NCI-H2081 treated with DMSO at 0.1 percent for 48 hours (cell line): ENCODE measurements at regions not wholly inside any gene's neighbourhood (a gene's known extent, or its start where the extent isn't known, plus 50 kb on each side); places are given as distances from the start of the nearest gene placed in this dataset.
"Not testable (repeated sequence)": the region's sequence is repeated elsewhere in the genome, so short reads cannot be mapped to it uniquely, and the experiment has no call there.

Experiments
- DNase-seq: peaks from one replicate; lab custom pipeline; 2025; lab: John Stamatoyannopoulos, UW

DNA sequence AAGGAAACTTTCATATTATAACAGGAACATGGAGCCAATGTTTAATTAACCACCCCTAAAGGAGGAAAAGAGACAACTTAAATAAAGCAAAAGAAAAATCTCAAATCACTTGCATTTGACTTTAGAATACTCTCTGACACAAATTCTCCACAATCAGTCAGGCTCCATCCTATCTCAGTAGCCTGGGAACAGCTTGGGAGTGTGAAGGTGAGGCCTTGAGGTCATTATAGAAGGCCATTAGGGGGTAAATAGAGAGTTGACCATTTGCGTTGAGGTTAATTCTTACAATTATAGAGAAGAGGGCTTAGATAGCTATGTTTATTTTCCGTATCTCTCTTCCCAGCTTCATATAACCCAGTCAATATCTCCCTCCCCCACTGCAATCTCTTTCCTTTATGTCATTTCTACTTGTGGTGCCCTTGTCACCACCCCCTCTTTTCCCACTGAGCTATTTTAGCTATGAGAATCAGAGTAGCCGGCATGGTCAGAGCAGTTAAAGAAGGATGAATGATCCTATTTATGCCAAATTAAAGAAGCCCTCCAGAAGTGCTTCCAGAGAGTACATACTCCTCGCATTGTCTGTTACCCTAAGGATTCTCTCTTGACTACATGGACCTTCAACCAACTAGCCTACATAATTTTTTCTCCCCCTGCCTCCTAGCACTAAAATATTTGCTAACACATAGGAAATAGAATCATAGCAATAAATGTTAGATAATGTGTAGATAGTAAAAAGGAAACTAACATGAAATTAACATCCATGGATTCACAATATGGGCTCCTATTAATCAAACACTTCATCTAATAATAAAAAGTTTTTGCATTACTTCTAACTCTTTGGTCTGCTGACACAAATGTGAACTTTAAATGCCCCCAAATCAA lies 135.2 kb upstream of the KRR1 start:
- DNase-seq: no peak

DNA sequence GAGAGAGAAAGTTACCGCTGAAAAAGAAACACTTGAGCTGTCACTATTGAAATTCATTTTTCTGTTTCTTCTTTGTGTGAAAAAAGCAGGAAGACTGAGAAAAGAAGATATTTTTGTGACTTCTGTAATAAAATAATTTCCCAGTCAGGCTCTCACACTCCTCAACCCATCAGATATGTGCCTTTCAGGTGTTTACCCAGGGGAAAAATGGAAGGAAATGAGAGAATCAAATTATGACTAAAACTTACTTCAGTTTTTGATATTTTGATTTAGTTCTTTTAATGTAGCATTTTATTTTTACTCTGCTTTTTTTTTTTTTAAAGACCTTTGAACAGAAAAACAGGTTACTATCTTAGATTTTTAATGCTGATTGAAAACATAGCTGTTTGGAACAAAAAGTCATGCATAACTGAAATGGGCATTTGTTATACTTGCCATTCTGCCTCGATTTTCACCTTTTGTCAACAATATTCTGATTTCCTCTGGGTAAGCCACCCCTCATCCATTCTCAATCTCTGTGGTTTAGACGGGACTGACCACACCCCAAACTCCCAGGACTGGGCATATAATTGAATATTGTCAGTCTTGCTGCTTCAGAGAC lies 133.2 kb upstream of the KRR1 start:
- DNase-seq: no peak

DNA sequence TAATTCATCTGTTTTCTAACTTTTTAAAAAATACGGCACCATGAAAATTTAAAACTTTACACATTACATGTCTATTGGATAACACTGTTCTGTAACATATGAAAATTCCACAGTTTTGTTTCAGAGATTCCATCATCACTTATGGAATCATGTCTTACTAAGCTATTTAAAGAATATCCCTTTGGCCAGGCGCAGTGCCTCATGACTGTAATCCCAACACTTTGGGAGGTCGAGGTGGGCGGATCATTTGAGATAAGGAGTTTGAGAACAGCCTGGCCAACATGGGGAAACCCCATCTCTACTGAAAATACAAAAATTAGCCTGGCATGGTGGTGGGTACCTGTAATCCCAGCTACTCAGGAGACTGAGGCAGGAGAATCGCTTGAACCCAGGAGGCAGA lies 131.7 kb upstream of the KRR1 start:
- DNase-seq: not testable (repeated sequence)

DNA sequence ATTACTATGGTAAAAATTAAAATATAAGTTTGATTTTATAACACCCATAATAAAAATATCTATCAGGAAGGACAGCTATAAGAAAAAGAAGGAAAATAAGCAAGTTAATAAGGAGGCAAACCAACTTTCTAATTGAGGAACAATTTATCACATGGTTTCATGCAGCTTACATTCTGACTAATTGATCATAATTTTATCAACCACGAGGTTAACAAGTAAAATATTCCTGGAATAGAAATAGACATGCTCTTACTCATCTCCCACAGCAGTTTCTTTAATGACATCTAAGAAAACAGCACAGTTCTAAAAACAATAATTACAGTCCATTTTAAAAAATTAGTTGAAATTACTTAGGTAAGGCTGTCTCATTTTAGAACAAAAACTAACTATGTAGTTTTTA lies 130.8 kb upstream of the KRR1 start:
- no peak for DNase-seq

DNA sequence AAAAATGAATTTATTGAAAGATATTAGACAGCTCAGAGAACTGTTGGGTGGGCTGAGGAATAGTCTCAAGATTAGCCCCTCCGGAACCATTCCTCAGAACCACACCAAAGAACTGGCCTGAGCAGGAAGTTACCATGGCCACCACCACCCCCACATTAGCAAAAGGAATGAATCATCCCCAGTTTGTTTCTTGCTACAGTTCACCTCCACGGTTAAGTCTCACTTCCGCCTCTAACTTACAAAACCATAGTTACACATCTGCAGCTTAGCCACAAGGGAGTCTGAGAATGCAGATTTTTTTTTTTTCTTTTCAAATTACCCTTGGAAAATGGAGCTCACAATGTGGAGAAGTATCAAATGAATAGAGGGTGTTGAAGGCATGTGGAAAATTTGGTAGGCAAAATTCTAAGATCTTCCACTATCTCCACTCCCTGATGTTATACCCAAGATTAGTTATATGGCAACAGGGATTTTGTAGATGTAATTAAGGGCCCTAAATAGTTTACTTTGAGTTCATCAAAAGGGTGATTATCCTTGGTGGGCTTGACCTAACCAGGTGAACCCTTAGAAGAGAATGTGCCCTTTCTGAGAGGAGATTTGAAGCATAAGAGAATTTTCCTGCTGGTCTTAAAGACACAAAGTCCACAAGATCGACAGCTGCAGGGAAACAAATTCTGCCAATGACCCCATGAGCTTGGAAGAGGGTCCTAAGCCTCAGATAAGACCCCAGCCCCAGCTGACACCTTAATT lies 129.8 kb upstream of the KRR1 start:
- DNase-seq: no peak

DNA sequence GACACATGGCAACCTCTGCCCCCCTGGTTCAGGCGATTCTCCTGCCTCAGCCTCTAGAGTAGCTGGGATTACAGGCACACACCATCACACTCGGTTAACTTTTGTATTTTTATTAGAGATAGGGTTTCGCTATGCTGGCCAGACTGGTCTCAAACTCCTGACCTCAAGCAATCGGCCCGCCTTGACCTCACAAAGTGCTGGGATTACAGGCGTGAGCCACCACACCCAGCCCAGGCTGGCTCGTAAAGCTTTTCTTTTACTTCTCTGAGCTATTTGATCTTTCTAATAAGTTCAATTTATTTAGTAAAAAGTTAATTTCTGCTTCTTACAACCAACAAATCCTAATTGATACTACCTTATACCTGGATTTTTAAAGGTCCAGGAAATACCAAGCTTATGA lies 127.4 kb upstream of the KRR1 start:
- DNase-seq: no peak

DNA sequence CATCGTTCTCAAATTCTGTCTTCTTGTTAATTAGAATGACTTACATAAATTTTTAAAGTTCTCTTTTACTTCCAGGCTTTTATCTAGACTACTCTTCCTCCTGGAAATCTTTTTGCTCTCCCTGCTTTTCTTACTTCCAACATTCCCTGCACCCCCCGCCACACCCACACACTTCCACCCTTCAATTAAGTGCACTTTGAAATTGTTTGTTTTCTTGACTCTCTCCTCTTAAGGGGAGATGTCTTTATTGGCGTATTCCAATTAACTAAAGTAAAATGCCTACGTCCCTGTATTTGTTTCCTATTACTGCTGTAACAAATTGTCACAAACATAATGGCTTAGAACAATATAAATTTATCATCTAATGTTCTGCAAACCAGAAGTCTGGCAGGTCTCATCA lies 125.2 kb upstream of the KRR1 start:
- DNase-seq: no peak

DNA sequence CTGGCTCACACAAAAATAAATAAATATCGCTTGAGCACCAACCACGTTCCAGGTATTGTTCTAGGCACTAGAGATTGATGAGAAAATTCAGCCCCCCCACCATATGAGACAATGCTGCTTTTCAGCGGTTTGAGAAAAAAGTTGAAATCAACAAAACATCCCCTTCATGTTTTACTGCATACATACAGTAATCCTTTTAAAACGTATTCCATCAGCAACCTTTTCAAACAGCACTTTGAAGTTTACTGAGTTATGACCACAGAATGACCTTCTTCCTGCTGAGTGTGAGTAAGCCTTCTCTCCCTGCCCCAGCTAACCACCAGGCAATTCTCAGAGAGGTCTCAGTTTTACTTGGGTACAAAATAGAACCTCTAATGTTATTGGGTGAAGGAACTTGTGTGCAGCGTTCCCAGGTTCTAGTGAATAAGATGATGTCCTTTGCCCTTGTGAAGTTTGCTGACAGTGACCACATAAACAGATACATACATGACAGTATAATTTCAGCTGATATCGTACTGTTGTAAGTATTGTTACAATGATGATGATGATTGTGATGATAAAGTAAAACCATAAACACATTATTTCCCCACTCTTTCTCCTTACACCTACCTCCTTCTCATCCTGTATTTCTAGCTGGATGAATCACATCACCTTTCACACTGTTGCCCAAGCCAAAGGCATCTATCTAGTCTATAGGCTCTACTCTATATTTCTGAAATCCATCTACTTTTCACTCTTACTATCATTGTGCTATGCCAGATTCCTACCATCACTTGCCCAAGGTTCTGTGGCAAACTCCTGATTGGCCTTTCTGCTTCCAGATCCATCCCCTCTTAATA lies 124.4 kb upstream of the KRR1 start:
- no peak for DNase-seq

DNA sequence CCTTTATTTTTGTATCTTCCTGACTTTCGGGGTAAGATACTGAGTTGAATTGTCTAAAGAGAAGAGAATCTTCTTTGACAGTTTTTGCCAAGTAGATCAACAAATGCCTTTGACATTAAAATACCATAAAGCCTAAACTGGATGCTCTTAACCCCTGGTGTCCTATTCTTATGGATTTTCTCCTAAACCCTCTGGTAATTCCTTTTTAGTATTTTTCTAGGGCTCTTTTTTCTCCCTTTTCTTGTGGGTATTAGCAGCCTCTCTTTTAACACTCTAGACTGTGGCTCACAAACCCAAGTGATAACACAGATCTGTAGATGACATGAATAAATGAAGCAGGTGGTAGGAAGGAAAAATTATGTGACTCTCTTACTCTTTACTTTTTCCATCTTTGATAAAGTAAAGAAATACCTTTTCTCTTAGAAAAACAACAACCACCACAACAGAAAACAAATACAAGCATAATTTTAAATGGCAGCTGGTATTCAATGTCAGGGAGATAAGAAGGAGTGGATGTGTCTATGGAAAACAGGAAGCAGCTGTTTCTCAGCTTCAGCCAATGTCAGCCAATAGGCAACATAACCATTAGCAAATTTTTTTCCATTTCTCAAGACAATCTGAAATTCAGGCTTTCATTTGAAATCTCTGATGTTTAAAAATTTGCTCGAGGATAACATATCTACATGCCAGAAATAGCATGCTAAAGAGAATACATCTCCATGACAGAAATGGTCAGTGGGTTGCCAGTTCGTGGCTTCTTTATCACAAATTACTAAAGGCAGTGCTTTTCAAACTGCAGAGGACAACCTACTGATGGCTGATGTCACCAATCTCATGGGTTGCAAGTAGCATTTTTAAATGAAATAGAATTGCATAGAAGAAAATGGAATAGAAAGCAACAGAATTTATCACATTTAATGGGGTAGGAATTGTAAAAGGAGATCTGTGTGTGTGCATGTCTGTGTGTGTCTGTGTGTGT lies 123.1 kb upstream of the KRR1 start:
- DNase-seq: no peak

DNA sequence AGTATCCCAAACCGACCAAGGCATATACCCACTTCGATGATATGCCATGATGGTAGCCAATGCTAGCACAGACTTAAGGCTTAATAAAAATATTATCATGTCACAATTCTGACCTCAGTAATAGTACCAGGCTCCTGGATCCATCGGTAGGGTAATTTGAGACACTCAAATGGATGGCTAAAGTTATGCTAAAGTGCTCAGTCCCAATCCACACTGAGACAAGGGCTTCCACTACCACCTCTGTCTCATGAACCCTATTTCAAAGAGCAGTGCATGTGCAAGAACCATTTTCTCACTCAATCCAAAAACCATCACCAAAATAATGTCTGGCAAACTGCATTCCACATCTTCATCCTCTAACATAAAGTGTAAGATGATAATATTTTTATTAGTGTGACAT lies 122.4 kb upstream of the KRR1 start:
- no peak for DNase-seq

DNA sequence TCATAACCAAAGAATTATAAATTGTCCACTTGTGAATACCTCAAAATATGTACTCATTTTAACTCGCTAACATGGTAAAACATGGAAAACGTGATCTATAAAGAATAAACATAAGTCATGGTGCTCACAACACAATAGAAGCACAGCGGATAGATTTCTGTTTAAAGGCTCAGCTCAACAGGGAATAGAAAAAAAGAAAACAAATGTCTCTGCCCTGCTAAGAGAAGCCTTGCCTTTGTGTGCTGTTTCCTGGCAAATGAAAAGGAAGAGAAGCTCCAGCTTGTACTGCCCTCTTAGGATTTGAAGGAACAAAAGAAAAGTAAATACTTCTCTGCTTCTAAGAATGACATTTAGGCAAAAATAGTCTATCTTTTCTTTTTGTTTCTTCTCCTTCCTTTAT lies 121.0 kb upstream of the KRR1 start:
- DNase-seq: no peak

DNA sequence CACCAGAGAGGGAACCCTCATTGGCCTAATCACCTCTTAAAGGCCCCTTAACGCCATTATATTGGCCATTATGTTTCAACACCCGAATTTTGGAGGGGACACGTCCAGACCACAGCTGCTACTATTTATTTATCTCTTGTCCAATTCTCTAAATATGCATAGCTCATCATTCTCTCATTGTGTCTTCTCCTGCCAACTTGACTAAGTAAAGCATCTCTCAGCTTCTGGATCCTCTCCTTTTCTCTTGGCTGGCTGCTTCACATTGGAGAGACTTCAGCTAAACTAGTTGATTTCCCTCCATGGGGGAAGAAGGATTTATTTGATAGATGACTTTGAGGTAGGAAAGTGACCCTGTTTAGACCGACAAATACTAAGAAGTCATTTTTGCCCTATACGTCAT lies 120.4 kb upstream of the KRR1 start:
- no peak for DNase-seq

DNA sequence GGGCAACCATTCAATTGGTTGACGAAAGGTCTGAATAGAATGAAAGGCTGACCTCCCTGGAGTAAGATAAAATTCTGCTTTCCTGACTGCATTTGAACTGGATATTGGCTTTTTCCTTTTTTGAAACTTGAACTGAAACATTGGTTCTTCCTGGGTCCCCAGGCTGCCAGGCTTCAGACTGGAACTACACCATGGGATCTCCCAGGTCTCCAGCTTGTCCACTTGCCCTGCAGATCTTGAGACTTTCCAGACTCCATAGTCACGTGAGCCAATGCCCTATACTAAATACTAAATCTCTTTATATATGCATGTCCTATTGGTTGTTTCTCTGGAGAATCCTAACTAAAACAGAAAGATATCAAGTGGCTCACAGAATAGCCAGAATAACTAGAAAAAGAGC lies 118.7 kb upstream of the KRR1 start:
- DNase-seq: no peak

DNA sequence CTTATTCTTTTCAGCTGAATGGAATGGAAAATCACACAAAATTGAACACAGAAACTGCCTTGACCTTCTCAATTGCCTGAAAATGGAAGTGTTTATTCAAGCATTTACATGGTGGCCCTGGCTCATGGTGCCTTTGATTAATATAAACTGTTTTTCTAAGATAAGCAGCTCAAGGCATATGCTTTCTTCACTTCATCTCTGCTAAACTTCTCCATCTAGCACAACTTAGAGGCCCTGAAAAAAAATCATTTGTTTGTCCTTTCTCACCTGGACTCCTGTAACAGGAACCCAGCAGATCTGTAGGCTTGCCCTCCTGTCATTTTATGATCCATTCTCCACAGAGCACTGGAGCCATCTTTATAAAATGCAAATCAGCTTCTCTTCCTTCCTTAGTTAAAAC lies 117.5 kb upstream of the KRR1 start:
- DNase-seq: no peak

DNA sequence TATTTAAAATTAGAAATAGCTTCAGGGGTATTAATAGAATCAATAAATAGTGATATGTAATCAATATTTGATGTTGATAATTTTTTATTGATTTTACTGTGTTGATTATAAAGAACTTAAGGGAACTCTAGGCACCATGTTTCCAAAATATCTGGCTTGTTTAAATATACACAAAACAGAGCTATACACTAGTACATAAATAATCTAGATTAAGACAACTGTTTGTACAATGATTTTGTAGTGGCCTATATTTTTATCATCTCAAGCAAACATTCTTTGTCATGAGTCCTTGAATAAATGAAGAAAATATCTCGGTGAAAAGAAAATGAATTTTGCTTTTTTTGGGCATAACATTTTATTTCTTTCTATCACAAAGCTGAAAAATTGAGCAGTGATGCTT lies 117.1 kb upstream of the KRR1 start:
- no peak for DNase-seq

DNA sequence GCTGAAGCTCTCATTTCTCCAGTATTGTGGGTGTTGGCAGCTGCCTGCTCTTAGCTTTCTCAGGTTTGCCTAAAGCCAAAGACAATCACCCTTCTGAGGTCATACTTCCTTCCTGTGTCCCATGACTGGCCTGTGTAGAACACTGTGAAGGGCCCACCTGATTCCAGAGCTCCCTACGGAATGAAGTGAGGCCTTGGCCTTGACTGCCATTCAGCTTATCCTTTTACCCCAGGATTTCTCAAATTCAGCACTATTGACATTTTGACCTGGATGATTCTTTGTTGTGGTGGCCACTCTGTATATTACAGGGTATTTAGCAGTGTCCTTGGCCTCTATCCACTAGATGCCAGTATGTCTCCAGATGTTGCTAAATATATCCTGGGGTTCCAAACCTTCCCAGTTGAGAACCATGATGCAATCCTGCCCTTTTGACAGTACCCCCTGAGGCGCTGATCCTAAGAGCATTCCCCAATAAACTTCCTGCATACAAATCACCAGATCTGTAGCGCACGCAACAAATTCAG lies 112.3 kb upstream of the KRR1 start:
- DNase-seq: no peak

DNA sequence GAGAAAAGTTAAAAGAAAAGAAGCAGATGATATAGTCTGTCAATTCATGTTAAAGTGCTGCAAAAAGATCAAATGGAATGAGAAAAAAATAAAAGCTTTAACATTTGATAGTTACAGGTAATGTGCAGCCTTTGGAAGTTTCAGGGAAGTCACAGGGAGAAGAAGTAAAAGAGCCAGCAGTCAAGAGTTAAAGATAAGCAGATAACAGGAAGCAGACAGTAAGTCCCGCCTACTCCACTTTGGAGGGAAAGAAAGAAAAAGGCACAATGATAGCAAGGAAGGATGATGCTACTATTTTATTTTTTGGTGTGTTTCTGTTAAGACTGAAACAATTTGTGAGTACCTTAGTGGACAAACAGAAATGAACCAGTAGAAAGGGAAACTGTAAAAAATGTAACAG lies 111.1 kb upstream of the KRR1 start:
- DNase-seq: no peak

DNA sequence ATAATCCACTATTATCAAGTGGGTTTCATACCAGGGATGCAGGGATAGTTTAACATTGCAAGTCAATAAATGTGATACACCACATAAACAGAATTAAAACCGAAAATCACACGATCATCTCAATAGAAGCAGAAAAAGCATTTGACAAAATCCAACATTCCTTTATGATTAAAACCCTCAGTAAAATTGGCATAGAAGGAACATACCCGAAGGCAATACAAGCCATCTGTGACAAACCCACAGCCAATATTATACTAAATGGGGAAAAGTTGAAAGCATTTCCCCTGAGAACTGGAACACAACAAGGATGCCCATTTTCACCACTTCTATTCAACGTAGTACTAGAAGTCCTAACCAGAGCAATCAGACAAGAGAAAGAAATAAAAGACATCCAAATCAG lies 103.0 kb upstream of the KRR1 start:
- not testable (repeated sequence) for DNase-seq

DNA sequence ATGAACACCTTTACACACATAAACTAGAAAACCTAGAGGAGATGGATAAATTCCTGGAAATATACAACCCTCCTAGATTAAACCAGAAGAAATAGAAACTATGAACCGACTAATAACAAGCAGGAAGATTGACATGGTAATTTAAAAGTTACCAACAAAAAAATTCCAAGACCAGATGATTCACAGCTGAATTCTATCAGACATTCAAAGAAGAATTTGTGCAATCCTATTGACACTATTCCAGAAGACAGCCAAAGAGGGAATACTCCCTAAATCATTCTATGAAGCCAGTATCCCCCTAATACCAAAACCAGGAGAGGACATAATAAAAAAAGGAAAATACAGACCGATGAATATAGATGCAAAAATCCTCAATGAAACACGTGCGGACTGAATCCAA lies 102.6 kb upstream of the KRR1 start:
- DNase-seq: no peak

DNA sequence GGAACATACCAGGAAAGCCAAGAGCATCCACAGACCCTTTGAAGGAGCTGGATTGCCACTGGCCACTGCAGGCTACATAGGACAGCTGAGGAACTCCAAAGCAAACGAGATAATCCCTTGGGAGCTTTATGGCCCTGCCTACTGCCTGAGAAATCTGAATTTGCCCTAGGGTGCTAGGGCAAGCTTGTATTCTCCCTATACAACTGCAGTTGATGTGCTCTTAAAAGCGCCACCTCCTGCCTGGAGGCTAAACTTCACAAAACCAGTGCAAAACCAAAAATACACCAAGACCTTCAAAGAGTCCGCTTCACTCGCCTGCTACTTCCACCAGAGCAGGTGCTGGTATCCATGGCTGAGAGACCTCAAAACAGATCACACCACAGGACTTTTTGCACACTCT lies 99.6 kb upstream of the KRR1 start:
- no peak for DNase-seq

DNA sequence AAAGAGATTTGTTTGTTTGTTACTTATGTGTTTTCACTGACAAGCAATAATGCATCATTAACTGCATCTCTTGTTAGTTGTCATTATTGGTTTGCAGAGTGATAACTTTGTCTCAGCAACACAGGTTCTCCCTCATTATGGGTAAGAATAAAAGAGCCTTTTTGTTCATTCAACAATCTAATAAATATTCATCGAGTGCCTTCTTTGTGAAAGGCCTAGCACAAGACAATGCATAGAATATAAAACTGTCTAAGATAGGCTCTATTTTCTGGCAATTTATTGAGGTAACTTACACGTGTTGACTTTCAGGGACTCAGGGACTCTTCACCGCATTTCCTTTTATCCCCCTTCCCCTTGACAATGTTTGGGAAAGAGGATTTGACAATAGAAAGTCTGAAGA lies 95.5 kb upstream of the KRR1 start:
- no peak for DNase-seq
